ENCODE measurements at regions not wholly inside any gene's neighbourhood (a gene's known extent, or its start where the extent isn't known, plus 50 kb on each side); places are given as distances from the start of the nearest gene placed in this dataset.

GRCh38 chr11:92071660-92072059 lies 153.0 kb upstream of the FAT3 start:
- H3K9me3 ChIP-seq (replicated peaks; ENCODE audit: insufficient read depth, low read length) = no peaks in the 10 kb centered on the region

GRCh38 chr11:92070026-92070889 lies 154.4 kb upstream of the FAT3 start:
- H3K27ac ChIP-seq (ENCODE audit: low read length) = no peak overlapping the region
- H2AFZ ChIP-seq (ENCODE audit: low read length) = no peak overlapping the region
- no peaks in the 10 kb centered on the region for H3K36me3 ChIP-seq (replicated peaks; ENCODE audit: insufficient read depth, low read length)
- no peak overlapping the region for H3K4me3 ChIP-seq (ENCODE audit: low read length)
- H3K79me2 ChIP-seq (ENCODE audit: low read length) = no peaks in the 10 kb centered on the region
- no peaks in the 10 kb centered on the region for H4K20me1 ChIP-seq (ENCODE audit: insufficient read depth, low read length)
- H3F3A ChIP-seq (ENCODE audit: insufficient read depth, low read length) = no peaks in the 10 kb centered on the region
- TF ChIP-seq EZH2phosphoT487 (IDR thresholded peaks at IDR 0.05; ENCODE audit: low read length) (no peak), EZH2 (optimal IDR thresholded peaks at IDR 0.05; ENCODE audit: low read depth, low read length) (no peak), CTCF (IDR thresholded peaks at IDR 0.05; ENCODE audit: low read length) (no peak)
- no peaks in the 10 kb centered on the region for H3K4me1 ChIP-seq (ENCODE audit: low read length)
- no peak overlapping the region for H3K9ac ChIP-seq (ENCODE audit: low read length)
- no peaks in the 10 kb centered on the region for H3K9me2 ChIP-seq (replicated peaks; ENCODE audit: insufficient read depth, low read length)
- no peaks in the 10 kb centered on the region for H3K27me3 ChIP-seq (replicated peaks; ENCODE audit: insufficient read depth, low read length)
- no peak overlapping the region for H3K4me2 ChIP-seq (ENCODE audit: low read depth, low read length)
- DNase-seq = no peak
- no peaks in the 10 kb centered on the region for H3K9me3 ChIP-seq (replicated peaks; ENCODE audit: insufficient read depth, low read length)

More at GRCh38 chr11:92071660-92072059, 153.0 kb upstream of the FAT3 start:
- Histone ChIP-seq H2AFZ (ENCODE audit: low read length) (no peak overlapping the region), H3K27ac (ENCODE audit: low read length) (no peak overlapping the region), H3K79me2 (ENCODE audit: low read length) (no peaks in the 10 kb centered on the region), H3K4me1 (ENCODE audit: low read length) (no peaks in the 10 kb centered on the region), H3K4me3 (ENCODE audit: low read length) (no peak overlapping the region), H3F3A (ENCODE audit: insufficient read depth, low read length) (no peaks in the 10 kb centered on the region), H3K9ac (ENCODE audit: low read length) (no peak overlapping the region), H3K4me2 (ENCODE audit: low read depth, low read length) (no peak overlapping the region), H3K36me3 (replicated peaks; ENCODE audit: insufficient read depth, low read length) (no peaks in the 10 kb centered on the region), H3K9me2 (replicated peaks; ENCODE audit: insufficient read depth, low read length) (no peaks in the 10 kb centered on the region), H4K20me1 (ENCODE audit: insufficient read depth, low read length) (no peaks in the 10 kb centered on the region), H3K27me3 (replicated peaks; ENCODE audit: insufficient read depth, low read length) (no peaks in the 10 kb centered on the region)
- no peak for TF ChIP-seq CTCF (IDR thresholded peaks at IDR 0.05; ENCODE audit: low read length)
- no peak for TF ChIP-seq EZH2 (optimal IDR thresholded peaks at IDR 0.05; ENCODE audit: low read depth, low read length)
- no peak for TF ChIP-seq EZH2phosphoT487 (IDR thresholded peaks at IDR 0.05; ENCODE audit: low read length)
- no peak for DNase-seq

GRCh38 chr11:92067016-92067415 lies 157.6 kb upstream of the FAT3 start:
- no peak for TF ChIP-seq EZH2 (optimal IDR thresholded peaks at IDR 0.05; ENCODE audit: low read depth, low read length)
- TF ChIP-seq EZH2phosphoT487 (IDR thresholded peaks at IDR 0.05; ENCODE audit: low read length) = no peak
- TF ChIP-seq CTCF (IDR thresholded peaks at IDR 0.05; ENCODE audit: low read length) = no peak
- DNase-seq = no peak
- no peaks in the 10 kb centered on the region for H3F3A ChIP-seq (ENCODE audit: insufficient read depth, low read length)
- H3K9me2 ChIP-seq (replicated peaks; ENCODE audit: insufficient read depth, low read length) = no peaks in the 10 kb centered on the region
- H3K4me3 ChIP-seq (ENCODE audit: low read length) = no peak overlapping the region
- no peak overlapping the region for H3K27ac ChIP-seq (ENCODE audit: low read length)
- H3K79me2 ChIP-seq (ENCODE audit: low read length) = no peaks in the 10 kb centered on the region
- H3K27me3 ChIP-seq (replicated peaks; ENCODE audit: insufficient read depth, low read length) = no peaks in the 10 kb centered on the region
- no peak overlapping the region for H3K4me2 ChIP-seq (ENCODE audit: low read depth, low read length)
- H2AFZ ChIP-seq (ENCODE audit: low read length) = no peak overlapping the region
- no peak overlapping the region for H3K9ac ChIP-seq (ENCODE audit: low read length)
- no peaks in the 10 kb centered on the region for H4K20me1 ChIP-seq (ENCODE audit: insufficient read depth, low read length)
- no peaks in the 10 kb centered on the region for H3K36me3 ChIP-seq (replicated peaks; ENCODE audit: insufficient read depth, low read length)
- no peaks in the 10 kb centered on the region for H3K9me3 ChIP-seq (replicated peaks; ENCODE audit: insufficient read depth, low read length)
- H3K4me1 ChIP-seq (ENCODE audit: low read length) = no peaks in the 10 kb centered on the region
